IMR-90 (cell line): ENCODE measurements at regions not wholly inside any gene's neighbourhood (a gene's known extent, or its start where the extent isn't known, plus 50 kb on each side); places are given as distances from the start of the nearest gene placed in this dataset.

Experiments
- CEBPB ChIP-seq: IDR thresholded peaks from 2 replicates; pipeline ENCODE4 v1.6.1; 2012; ENCODE audit warnings: low read depth, low read length, improper control_type of control experiment
- CTCF ChIP-seq: conservative IDR thresholded peaks from 2 replicates; pipeline ENCODE4 v1.5.1; 2012; ENCODE audit warnings: mild to moderate bottlenecking, low read depth, low read length, improper control_type of control experiment
- ELK1 ChIP-seq: fragments of 150-350 bp; IDR thresholded peaks from 2 replicates; pipeline ENCODE4 v1.6.1; 2016; ENCODE audit warnings: low read depth, mild to moderate bottlenecking, low read length, moderate library complexity, borderline replicate concordance
- FOS ChIP-seq: fragments of 150-350 bp; IDR thresholded peaks from 2 replicates; pipeline ENCODE4 v1.6.1; 2016; ENCODE audit warnings: low read depth, low read length
- MAZ ChIP-seq: IDR thresholded peaks from 2 replicates; pipeline ENCODE4 v1.6.1; 2012; ENCODE audit warnings: low read depth, mild to moderate bottlenecking, low read length, improper control_type of control experiment, moderate library complexity, borderline replicate concordance
- NFE2L2 ChIP-seq: fragments of 150-350 bp; IDR thresholded peaks from 2 replicates; pipeline ENCODE4 v1.6.1; 2016; ENCODE audit warnings: low read depth, mild to moderate bottlenecking, low read length
- POLR2A ChIP-seq: IDR thresholded peaks from 2 replicates; pipeline ENCODE4 v1.6.1; 2012; ENCODE audit warnings: mild to moderate bottlenecking, low read depth, low read length
- RAD21 ChIP-seq: IDR thresholded peaks from 2 replicates; pipeline ENCODE4 v1.6.1; 2012; ENCODE audit warnings: low read length, improper control_type of control experiment
- RFX5 ChIP-seq: IDR thresholded peaks from 2 replicates; pipeline ENCODE4 v1.8.0; 2012; ENCODE audit warnings: low read depth, mild to moderate bottlenecking, low read length, moderate library complexity
- SMC3 ChIP-seq: fragments of 150-350 bp; IDR thresholded peaks from 2 replicates; pipeline ENCODE4 v1.6.1; 2016; ENCODE audit warnings: low read depth, mild to moderate bottlenecking, antibody characterized with exemption, low read length, moderate library complexity
- USF2 ChIP-seq: fragments of 150-350 bp; IDR thresholded peaks from 2 replicates; pipeline ENCODE4 v1.6.1; 2017; ENCODE audit warnings: mild to moderate bottlenecking, antibody characterized with exemption, low read length, low read depth

- TF ChIP-seq RFX5 = no peak
- no peak for TF ChIP-seq MAZ
- TF ChIP-seq CTCF = no peak
- TF ChIP-seq NFE2L2 = no peak
- no peak for TF ChIP-seq RAD21
- TF ChIP-seq CEBPB = no peak
- TF ChIP-seq FOS = no peak
- no peak for TF ChIP-seq SMC3
- no peak for TF ChIP-seq POLR2A
- no peak for TF ChIP-seq ELK1
- no peak for TF ChIP-seq USF2
These were observed 122.2 kb upstream of the MAN2A1 start for GRCh38 chr5:109567374-109568044.
